ENCODE measurements at regions not wholly inside any gene's neighbourhood (a gene's known extent, or its start where the extent isn't known, plus 50 kb on each side); places are given as distances from the start of the nearest gene placed in this dataset.
"Not testable (repeated sequence)": the region's sequence is repeated elsewhere in the genome, so short reads cannot be mapped to it uniquely, and the experiment has no call there.

GRCh38 chr3:127081001-127081720 is 98.2 kb downstream of the PLXNA1 start:
- TF ChIP-seq, protein P1, sequence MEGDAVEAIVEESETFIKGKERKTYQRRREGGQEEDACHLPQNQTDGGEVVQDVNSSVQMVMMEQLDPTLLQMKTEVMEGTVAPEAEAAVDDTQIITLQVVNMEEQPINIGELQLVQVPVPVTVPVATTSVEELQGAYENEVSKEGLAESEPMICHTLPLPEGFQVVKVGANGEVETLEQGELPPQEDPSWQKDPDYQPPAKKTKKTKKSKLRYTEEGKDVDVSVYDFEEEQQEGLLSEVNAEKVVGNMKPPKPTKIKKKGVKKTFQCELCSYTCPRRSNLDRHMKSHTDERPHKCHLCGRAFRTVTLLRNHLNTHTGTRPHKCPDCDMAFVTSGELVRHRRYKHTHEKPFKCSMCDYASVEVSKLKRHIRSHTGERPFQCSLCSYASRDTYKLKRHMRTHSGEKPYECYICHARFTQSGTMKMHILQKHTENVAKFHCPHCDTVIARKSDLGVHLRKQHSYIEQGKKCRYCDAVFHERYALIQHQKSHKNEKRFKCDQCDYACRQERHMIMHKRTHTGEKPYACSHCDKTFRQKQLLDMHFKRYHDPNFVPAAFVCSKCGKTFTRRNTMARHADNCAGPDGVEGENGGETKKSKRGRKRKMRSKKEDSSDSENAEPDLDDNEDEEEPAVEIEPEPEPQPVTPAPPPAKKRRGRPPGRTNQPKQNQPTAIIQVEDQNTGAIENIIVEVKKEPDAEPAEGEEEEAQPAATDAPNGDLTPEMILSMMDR (IDR thresholded peaks at IDR 0.05): no peak
- ATAC-seq (ENCODE audit: low FRiP score) (no peak), DNase-seq (ENCODE audit: low spot score) (no peak)

DNA sequence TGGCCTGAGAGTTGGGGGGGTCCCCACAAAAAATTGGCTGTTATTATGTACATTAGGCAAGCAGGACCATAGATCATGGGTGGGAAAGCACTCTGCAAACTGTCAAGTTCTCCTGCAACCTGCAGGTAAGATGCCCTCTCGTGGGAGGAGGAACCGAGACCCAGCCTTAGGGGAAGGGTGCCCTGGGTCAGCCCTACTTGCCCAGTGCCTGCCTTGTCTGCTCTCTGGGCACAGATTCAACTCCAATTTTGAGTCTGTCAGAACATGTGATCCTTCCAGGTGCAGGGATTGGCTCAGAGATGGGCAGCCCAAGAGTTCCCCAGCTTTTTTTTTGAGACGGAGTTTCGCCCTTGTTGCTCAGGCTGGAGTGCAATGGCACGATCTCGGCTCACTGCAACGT is 99.2 kb downstream of the PLXNA1 start:
- DNase-seq (ENCODE audit: low spot score): no peak
- TF ChIP-seq, protein P1 (IDR thresholded peaks at IDR 0.05): no peak
- ATAC-seq (ENCODE audit: low FRiP score): no peak

DNA sequence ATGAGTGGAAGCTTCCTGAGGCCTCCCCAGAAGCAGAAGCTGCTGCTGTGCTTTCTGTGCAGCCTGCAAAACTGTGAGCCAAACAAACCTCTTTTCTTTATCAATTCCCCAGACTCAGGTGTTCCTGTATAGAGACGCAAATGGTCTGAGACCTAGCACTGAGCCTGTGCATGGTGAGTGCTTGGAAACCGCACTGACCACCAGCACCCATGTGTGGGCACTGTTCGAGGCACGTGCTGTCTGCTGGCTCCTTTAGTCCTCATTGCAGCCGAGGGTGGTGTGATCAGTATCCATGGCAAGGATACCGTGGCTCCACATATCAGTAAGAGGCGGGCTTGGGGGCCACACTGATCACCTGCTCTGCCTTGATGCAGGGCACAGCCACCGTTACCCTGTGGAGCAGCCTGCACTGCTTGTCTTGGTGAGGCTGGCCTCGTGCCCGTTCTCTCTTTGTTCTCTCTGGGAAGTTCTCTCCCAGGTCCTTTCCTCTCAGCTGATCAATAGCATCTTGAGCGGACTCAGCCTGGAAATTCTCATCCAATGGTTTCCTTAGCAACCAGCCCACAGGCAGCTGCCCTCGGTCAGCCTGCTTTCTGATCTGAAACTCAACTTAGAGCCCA is 101.0 kb downstream of the PLXNA1 start:
- TF ChIP-seq, protein P1 (IDR thresholded peaks at IDR 0.05): no peak
- ATAC-seq (ENCODE audit: low FRiP score) (no peak), DNase-seq (ENCODE audit: low spot score) (no peak)

DNA sequence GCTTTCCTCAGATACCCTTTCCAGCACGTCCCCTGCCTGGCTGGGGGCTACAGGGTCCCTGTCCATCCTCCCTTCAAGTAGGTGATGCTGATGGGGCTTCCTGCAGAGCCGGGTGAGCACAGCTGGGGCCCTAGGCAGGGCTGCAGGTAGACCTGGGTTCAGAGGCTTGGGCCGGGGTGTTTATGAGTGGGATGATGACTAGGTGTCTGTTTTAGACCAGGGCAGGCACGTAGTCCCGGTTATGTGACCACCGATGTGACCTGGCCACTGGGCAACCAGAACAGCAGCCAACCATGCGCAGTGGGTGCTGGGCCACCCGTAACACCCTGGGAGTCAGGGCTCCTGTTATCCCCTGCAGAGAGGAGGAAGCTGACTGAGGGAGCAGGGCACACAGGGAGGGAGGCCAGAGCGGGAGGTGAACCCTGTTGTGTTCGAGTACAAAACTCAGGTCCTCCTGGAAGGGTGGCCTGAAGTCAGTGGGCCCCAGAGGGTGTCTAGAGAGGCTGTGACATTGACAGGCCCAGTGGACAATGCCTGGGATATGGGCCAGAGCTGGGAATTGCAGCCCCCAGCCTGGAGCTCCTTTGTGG is 101.6 kb downstream of the PLXNA1 start:
- TF ChIP-seq, protein P1 (IDR thresholded peaks at IDR 0.05): no peak
- ATAC-seq (ENCODE audit: low FRiP score) (no peak), DNase-seq (ENCODE audit: low spot score) (no peak)

DNA sequence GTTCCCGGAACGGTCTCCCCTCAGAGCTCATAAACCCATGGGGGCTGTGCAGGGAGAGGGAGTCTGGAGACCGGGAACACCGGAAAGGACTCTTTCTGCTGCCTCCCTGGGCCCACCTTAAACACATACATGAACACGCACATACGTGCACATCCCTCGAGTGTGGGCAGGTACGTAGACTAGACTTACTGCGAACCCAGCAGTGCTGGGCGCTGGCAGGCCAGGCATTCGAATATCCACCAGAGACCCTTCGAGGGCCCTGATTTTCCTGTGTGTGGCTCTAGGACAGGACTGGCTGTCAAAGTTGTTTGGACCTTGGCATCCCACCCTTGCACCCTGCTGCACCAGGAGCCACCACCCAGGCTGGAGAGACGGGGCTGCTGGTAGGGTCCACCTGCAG is 102.7 kb downstream of the PLXNA1 start:
- TF ChIP-seq, protein P1 (IDR thresholded peaks at IDR 0.05): no peak
- DNase-seq (ENCODE audit: low spot score): no peak
- ATAC-seq (ENCODE audit: low FRiP score): no peak

GRCh38 chr3:127086591-127086990 is 103.7 kb downstream of the PLXNA1 start:
- not testable (repeated sequence) for DNase-seq (ENCODE audit: low spot score); ATAC-seq (ENCODE audit: low FRiP score)

- ATAC-seq (ENCODE audit: low FRiP score) (no peak), DNase-seq (ENCODE audit: low spot score) (no peak)
- TF ChIP-seq, protein P1 (IDR thresholded peaks at IDR 0.05): no peak
Observed at GRCh38 chr3:127087441-127087840, 104.5 kb downstream of the PLXNA1 start.
